SU-DHL-6 (cell line): ENCODE measurements at regions not wholly inside any gene's neighbourhood (a gene's known extent, or its start where the extent isn't known, plus 50 kb on each side); places are given as distances from the start of the nearest gene placed in this dataset.

Experiments used
- EZH2phosphoT487 ChIP-seq: fragments of 200-600 bp; sonication (generic), shearing (Covaris generic); conservative IDR thresholded peaks from 2 replicates; pipeline ENCODE4 v1.6.1; 2018; ENCODE audit warnings: mild to moderate bottlenecking, antibody characterized with exemption, low read length, moderate library complexity, mixed read lengths
- TF ChIP-seq, protein P1 (sequence below): fragments of 200-600 bp; sonication (generic); IDR thresholded peaks from one replicate; pipeline ENCODE4 v1.5.1; 2017; ENCODE audit warnings: antibody characterized with exemption, mild to moderate bottlenecking, low read length, moderate library complexity; ENCODE audit not compliant: insufficient read depth, poor library complexity, severe bottlenecking

DNA sequence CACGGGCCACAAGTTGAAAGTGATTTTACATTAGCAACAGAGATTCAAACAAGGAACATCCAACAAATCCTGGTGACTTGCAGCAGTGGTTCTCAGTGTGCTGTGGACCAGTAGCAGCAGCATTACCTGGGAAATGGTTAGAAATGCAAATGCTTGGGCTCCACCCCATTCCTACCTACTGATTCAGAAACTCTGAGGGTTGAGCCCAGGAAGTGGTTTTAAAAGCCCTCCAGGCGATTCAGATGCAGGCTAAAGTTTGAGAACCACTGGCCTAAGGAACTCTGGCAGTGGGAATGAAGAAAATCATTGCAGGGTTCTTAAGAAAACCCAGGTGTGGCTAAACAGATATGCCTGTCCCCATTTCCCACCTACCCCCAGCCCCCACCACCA, 398.8 kb downstream of the ENC1 start:
- TF ChIP-seq, protein P1, sequence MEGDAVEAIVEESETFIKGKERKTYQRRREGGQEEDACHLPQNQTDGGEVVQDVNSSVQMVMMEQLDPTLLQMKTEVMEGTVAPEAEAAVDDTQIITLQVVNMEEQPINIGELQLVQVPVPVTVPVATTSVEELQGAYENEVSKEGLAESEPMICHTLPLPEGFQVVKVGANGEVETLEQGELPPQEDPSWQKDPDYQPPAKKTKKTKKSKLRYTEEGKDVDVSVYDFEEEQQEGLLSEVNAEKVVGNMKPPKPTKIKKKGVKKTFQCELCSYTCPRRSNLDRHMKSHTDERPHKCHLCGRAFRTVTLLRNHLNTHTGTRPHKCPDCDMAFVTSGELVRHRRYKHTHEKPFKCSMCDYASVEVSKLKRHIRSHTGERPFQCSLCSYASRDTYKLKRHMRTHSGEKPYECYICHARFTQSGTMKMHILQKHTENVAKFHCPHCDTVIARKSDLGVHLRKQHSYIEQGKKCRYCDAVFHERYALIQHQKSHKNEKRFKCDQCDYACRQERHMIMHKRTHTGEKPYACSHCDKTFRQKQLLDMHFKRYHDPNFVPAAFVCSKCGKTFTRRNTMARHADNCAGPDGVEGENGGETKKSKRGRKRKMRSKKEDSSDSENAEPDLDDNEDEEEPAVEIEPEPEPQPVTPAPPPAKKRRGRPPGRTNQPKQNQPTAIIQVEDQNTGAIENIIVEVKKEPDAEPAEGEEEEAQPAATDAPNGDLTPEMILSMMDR, result no peak
- no peak for TF ChIP-seq EZH2phosphoT487
